Hematopoietic multipotent progenitor cell treated with erythropoietin and hydrocortisone succinate and interleukin-3 and kit ligand, for 17 days (in vitro differentiated cells): ENCODE measurements at regions not wholly inside any gene's neighbourhood (a gene's known extent, or its start where the extent isn't known, plus 50 kb on each side); places are given as distances from the start of the nearest gene placed in this dataset.
A peak's percentile ranks its signal among the peaks of the same experiment; 100 is the strongest.
"Not testable (repeated sequence)": the region's sequence is repeated elsewhere in the genome, so short reads cannot be mapped to it uniquely, and the experiment has no call there.

ENCODE experiments used
- DNase-seq: peaks from one replicate; pipeline ENCODE4 v3.0.0-alpha.2; 2015; ENCODE audit warnings: low spot score

DNA sequence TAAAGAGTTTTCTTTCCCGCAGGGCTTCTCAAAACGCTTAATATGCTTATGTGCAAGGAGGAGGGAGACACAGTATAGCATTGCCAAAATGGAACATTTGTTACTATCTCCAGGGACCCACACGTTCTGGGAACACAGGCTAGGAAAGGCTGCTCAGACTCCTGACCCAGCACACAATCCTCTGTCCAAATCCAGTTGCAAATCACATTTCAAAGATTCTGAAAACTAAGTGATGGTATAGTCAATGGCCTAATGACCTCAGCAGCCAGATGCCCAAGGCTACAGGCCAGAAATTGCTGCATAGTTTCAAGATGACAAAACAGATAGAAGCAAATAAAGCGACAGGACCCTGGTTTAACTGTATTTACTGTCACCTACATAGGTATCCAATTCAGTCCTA lies 97.0 kb upstream of the GRIP1 start:
- DNase-seq = no peak

DNA sequence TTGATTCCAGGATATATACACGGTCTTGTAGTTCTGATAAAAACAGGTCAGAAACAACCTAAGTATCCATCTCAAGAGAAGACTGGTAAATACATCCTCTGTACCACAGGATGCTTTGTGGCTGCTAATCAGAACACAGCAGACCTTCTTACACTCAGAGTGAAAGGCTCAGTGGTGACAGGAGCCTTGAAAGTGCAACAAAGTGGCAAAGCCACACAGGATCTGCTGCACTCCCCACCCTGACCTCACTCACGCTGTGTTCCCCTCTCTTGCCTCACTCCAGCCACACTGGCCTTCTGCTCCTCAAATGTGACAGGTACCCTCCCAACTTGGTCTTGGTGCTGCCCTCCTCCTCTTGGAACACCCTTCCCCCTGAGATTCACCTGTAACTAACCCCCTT lies 98.1 kb upstream of the GRIP1 start:
- no peak for DNase-seq

DNA sequence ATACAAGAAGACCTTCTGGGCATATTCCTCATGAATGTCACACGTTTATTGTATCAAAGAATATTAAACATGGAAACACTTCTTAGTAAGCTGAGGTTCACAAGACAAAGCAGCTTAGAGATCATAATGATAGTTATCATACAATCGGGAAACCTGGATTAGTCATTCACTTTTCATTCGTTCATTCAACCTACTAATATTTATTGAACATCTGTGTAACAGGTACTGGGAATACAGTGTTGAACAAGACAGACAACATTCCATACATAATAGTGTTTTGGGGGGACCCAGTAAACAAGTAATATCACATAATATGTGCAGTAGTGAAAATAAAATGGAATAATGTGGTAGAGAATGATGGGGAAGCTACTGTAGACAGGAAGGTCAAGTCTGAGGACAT lies 100.6 kb upstream of the GRIP1 start:
- no peak for DNase-seq

DNA sequence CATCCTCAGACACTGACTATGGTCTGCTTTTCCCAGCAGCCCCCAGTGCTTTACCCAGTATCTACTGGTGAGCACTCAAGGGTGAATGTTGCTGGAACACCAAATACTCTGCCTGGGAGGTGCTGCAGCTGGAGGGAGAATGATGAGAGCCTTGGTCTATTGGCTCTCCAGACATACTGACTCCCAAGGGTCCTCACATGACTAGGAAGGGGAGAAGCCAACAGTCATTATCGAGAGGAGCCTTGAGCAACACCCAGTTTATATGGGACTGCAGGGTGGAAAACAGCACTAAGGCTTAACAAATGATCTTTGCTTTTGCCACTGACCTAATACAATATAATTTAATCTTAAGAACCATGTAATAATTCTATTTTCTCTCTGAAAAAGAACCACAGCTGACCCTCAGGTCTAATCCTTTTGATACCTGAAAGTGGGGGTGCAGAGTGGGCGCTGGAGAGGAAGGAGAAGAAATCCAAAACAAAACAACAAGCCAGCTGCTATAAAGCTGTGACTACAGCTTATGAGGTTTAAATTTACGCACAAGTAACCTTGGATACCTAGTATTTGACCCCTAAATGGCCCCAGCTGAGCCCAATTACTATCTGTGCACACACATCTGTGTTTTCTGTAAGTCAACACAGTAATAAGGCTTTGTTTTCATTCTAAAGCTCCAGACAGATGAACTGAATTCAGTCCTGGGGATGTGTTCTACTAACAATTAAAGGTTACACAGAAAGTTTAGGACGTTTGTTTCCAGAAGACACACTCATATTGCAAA lies 107.8 kb upstream of the GRIP1 start:
- no peak for DNase-seq

DNA sequence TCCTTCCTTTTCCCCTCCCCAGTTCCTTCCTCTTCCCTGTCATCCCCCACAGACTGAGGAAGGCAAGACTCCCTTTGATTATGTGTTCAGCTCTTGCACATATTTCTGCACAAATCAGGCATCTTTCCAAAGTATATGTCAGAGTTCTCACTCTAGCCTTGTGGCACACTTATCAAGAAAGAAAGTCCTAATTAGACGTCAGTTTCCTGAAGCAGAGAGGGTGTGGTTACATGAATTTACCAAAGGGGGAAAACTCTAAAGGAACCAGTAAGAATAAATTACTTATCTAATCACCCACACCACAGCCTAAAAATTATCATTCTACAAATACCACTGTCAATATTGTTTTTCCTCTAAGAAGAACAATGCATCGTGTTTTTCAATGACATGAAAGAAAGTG lies 120.7 kb upstream of the GRIP1 start:
- no peak for DNase-seq

DNA sequence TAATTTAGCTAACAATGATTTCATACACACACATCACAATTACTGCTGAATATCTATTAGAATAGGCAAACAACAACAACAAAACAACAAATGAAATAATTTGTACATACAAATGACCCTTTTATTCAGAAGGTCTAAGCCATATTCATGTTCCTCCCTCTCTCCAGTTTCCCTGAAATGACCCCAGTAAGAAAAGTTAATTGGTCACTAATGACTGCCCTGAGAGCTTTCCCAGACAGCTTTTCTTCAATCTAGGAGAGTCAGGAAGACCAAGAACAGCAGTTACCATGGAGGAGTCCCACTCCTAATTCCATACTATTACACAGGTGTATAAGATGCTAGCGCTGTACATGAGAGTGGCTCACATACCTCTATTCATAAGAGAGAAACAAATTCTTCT lies 121.2 kb upstream of the GRIP1 start:
- DNase-seq = no peak

DNA sequence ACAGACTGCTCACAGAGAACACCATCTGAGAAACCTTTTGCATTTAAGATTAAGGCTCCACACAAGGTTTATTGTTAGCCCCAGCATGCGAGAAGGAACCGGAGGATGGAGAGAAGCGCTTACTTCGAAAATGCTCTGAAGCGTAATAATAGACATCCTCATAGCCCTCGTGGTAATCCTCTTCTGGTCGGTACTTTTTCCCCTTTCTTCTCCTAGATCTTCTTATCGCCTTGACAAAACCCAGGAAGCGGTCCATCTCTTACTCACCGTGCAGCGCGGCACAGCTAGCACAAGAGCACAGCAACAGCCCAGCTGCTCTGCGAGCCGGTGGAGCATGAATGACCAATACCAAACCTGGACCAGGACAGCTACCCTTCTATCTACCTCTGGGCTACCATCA lies 125.1 kb upstream of the GRIP1 start:
- no peak for DNase-seq

DNA sequence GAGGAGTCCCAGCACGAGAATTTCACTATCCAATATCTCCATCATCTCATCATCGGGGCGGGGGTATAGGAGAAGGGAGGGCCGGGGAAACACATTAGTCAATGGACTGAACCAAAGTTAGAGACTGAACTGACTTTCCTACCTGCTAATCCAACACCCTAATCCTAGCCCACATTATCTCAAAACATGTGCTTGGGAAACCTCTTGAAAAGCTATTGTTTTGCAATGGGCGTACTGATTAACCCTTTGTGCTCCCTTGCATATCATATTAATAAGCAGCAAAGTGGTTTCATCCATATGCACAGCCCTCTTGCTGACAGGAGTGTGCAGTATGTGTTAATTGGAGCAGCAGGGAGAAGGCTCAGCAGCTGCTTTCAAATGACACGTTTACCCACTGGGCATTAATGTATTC lies 125.7 kb upstream of the GRIP1 start:
- no peak for DNase-seq

DNA sequence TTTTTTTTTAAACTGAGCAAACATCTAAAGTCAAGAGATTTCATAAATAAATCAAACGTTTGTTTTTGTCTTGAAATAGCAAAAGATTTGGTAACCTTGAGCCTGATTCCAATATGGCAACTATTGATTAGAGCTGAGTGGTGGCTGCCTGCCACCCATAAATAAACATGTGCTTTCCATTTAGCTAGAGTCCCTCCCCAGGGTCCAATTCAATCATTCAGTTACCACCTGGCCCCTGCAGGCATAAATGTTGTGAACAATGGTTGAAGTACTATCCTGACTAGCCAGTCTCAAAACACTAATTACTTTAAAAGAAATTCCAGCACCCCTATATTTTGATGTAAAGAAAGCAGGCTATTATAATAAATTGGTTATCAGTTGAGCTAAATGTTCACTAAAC lies 129.7 kb upstream of the GRIP1 start:
- DNase-seq = no peak

DNA sequence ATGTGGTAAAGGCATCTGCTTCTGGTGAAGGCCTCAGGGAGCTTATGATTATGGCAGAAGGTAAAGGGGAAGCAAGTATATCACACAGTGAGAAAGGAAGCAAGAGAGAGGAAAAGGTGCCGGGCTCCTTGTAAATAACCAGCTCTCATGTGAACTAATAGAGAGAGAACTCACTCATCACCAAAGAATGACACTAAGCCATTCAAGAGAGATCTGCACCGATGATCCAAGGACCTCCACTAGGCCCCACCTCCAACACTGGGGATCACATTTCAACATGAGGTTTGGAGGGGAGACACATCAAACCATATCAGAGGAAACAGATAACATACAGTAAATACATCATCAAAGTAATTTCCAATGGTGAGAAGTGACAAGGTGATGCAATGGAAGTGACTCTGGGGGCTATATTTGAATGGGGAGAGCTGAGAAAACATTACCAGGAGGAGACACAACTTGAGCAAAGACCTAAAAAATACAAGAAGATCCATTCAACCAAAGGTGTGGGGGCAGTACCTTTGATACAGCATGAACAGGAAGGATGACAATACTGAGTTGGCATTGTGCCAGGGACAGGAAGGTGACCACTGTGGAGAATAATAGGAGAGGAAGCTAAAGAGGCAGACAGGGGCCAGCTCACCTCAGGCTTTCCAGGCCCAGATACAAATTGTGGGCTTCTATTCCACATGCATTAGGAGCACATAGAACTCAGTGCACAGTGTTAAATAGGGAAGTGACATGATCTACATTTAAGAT lies 134.4 kb upstream of the GRIP1 start:
- peak; percentile 7 for DNase-seq

DNA sequence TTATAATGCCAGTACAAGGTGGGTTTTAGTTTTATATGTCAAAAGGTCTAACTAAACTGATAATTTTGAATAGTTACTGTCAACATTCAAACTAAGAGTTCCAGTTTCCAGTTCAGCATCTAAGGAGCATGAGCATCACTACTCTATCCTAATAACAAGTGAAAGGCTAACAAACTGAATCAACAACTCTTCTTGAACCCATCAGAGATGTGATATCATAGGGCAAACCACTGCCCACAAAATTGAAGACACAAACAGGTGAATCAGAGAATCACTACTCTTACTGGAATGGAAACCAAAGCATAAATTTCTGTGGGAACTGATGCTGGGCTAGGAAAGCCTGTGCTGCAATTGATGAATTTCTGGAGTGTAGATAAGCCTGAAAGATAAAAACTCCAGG lies 140.7 kb upstream of the GRIP1 start:
- no peak for DNase-seq

DNA sequence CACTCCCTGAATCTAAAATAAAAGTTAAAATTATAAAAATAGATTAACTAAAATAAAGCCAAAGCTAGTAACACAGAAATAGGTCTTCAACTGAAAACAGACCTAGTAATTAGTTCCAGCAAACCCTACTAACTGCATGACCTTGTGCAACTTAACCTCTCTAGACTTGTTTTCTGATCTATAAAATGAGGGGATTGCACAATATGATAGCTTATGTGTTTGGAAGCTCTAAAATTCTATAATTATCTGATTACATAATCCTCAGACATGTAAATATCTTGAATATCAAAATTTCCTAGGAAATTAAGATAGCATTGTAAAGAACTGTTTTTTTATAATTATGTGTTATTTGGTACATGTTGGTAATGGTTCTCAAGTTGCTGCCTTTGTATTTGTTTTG lies 144.1 kb upstream of the GRIP1 start:
- DNase-seq = no peak

DNA sequence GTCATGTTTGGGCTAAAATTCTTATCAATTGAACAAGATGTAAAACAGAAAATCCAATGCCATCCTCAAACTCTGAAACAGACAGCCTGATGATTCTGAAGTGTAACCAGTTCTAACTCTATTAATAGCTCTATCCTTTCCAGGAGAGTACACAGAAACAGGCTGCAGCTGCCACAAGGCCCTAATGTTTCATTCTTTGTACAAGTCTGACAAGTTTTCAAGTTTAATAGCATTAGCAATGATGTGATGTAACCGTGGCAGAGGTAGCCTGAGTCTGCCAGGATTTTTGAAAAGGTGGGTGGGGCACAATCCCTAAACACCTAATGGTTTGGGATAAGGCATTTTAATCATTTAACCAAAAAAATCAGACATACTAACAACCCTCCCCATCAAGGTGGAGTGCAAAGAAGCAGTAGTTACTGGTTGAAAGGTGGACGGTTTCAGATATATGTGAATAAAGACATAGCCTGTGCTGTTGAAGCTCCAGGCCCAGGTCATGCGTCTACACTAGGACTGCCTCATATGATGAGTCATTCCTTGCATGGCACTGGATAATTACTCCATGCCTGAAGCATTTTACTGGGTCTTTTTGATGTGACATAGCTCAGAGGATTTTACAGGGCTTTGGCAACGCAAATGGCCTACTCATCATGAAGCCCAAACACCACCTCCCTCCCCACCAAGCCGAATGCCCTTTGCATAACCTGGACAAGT lies 145.1 kb upstream of the GRIP1 start:
- no peak for DNase-seq

DNA sequence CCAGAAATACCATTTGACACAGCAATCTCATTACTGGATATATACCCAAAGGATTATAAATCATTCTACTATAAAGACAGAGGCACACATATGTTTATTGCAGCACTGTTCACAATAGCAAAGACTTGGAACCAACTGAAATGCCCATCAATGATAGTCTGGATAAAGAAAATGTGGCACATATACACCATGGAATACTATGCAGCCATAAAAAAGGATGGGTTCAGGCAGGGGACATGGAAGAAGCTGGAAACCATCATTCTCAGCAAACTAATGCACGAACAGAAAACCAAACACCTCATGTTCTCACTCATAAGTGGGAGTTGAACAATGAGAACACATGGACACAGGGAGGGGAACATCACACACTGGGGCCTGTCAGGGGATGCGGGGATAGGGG lies 147.0 kb upstream of the GRIP1 start:
- not testable (repeated sequence) for DNase-seq

DNA sequence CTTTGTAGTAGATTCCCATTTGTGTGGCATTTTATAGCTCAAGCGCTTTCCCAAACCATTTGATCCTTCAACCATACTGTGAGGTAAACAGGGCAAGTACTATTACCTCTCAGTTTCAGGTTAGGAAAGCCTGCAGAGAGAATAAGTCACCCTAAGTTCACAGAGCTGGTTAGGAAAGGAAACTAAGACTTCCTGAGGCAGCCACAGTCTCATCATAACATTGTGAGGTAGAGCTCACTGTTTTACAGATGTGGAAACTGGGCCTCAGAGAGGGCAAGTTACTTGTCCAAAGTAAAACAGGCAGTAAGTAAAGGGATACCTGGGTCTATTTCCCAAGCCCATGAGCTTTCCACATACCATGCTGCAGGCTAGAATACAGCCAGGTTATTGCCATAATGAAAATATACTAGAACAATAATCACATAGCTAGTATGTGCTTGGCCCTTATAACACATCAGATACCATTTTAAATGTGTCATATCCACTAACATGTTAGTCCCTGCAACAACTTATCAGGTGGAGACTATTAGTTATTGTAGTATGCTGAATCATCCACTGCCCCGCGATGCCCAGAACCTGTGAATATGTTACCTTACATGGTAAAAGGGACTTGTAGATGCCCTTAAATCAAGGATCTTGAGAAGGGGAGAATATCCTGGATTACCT lies 150.9 kb upstream of the GRIP1 start:
- no peak for DNase-seq

DNA sequence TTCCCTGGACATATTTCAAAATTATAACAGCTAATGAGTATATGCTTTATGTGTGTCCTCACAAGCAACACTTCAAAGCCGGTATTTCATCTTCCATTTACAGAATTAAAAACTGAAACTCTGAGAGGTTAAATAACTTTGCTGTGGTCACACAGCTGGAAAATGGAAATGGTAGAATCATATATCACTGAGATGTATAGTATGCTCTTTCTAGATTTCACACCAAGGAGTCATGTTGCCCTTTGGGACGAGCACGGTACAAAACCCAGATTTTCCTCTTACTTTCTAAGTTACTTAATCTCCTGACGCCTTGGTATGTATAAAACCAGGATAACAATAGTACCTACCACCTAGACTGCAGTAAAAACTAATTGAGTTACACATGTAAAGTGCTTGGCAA lies 152.6 kb upstream of the GRIP1 start:
- DNase-seq = no peak

DNA sequence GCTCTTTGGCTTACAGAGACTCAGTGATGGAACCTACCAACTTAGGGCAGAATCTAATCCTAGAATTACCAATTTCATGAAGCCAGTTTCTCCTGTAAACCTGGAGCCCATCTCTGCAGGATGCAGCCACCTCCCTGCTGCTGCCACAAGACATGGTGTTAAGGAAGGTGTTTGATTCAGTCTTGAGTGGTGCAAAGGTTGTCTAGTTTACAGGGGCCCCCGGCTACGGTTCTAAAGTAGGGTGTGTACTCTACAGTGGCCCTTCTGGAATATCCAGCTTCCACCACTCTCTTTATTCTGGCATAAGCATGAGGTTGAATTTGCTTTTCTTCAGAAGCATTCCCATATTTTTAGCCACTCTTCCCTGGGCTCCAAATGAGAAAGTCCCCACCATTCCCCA lies 154.1 kb upstream of the GRIP1 start:
- no peak for DNase-seq

DNA sequence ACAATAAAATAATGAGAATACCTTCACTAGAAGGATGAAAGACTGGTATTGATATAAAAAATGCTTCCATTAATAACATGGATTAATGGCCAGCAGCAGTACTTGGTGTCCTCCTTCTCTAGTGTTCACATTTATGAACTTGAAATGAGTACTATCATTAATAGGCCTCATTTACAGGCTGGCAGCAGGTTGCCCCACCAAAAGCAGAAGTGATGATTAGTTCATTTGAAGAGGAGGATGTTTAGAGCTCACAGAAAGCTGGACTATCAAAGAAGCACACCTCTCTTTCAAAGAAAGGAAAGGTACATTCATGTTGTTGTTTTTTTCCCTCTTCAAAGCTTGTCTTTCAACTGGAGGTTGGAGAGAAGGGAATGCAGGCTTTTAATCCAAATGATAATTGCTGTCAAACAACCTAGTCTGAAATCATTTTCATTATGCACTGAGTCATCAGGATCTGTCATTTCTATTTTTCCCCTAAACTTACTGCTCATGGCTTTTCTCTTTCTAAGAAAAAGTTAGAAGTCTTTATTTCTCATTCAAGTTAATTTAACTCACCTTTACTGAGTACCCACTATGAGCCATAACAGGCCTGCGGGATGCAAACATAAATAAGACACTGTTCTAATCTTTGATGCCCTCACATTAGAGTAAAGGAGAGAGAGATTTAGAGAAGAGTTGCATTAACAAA lies 157.9 kb upstream of the GRIP1 start:
- no peak for DNase-seq

DNA sequence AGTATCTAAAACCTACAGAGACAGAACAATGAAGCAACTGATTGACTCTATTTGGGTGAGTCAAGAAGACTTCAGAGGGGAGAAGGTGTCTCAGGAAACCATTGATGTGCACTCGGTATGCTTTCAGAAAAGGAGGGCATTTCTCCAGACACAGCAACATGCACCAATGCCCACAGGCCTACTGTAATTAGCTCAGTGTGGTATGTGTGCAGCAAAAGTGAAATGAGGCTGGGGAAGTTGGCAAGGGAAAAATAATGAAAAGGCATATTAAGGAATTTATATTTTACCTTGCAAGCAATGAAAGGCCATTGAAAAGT lies 158.4 kb upstream of the GRIP1 start:
- DNase-seq = no peak

DNA sequence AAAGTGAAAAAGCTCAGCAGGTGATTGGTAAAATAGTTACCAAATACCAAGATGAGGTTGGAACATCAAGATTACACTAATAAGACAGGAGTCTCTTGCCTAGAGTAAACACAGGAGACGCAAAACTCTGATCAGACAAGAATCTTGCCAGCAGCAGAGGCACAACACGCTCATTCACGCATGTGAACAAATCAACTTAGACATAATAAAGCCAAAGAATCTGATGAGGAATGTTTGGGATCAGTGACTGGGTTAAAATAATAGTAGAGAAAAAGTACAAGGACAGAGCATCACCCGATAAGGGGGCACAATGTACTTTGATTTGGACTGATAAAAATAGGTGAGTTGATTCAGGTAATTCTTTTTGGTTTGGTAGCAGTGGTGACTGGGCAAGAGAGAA lies 159.5 kb upstream of the GRIP1 start:
- DNase-seq = no peak

DNA sequence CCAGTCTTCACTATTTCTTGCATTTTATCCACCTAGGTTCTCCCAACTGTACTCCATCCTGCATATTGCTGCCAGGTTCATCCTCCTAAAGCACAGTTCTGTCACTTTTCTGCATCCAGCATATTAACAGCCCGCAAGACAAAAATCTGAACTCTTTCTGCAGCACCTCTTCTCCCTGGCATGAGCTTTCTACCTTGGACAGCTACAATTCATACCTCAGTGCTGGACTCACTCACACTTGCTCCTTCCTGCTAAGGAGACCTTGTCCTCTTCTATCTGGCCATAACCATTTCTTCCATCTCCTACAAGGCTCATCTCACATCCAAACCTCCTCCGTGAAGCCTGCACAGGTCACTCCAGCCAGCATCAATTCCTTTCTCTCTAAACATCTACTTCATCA lies 170.1 kb upstream of the GRIP1 start:
- DNase-seq = no peak

DNA sequence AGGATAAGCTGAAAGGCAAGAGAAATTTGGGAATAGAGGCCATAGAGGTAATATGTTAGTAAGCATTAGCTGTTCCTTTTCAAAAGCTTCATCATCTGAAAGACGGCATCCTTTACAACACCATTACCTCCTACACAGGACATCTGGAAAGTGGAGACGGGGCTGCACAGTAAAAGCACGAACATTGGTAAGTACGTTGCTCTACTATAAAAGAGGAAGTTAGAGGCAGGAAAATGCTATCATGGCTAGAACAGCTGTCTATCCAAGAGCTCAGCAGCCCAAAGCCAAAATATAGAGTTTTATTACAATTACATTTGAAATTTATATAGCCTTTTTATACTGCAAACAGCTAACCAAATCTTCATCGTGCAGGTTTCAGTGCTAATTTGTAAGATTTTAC lies 172.3 kb upstream of the GRIP1 start:
- DNase-seq = no peak
